ENCODE measurements at regions not wholly inside any gene's neighbourhood (a gene's known extent, or its start where the extent isn't known, plus 50 kb on each side); places are given as distances from the start of the nearest gene placed in this dataset.

GRCh38 chr1:95806171-95806570 lies 572.2 kb downstream of the RWDD3 start:
- Histone ChIP-seq H3K4me2 (ENCODE audit: low read depth, low read length) (no peak overlapping the region), H3K27me3 (ENCODE audit: control insufficient read depth in 1 of 2, insufficient read depth in 2 of 2, low read length in 2 of 2) (no peaks in the 10 kb centered on the region), H2AFZ (ENCODE audit: low read length) (no peak overlapping the region), H3K36me3 (replicated peaks in 1 of 2; ENCODE audit: control insufficient read depth in 1 of 2, insufficient read depth in 2 of 2, low read length in 2 of 2) (no peaks in the 10 kb centered on the region), H3K9me3 (ENCODE audit: low read length) (no peaks in the 10 kb centered on the region), H4K20me1 (ENCODE audit: insufficient read depth, low read length) (no peaks in the 10 kb centered on the region), H3K79me2 (ENCODE audit: insufficient read depth, low read length) (no peaks in the 10 kb centered on the region), H3K27ac (ENCODE audit: extremely low read length, insufficient read depth, low read length) (no peak overlapping the region), H3K4me1 (ENCODE audit: insufficient read depth, low read length) (no peaks in the 10 kb centered on the region), H3K4me3 (replicated peaks in 1 of 3; ENCODE audit: insufficient read depth in 1 of 3, low read depth in 2 of 3, low read length in 3 of 3) (no peak overlapping the region), H3K9ac (ENCODE audit: insufficient read depth, low read depth, low read length) (no peak overlapping the region)
- BruUV-seq (replicated peaks): no TSS peak
- intact Hi-C loops (cut with micrococcal nuclease; ENCODE audit: unreplicated experiment): no loop called here
- TF ChIP-seq FUBP1 (CRISPR knock-in tag; IDR thresholded peaks at IDR 0.05; ENCODE audit: borderline replicate concordance) (no peak), ZNF83 (CRISPR knock-in tag; IDR thresholded peaks at IDR 0.05; ENCODE audit: borderline replicate concordance) (no peak), ZFP36L1 (CRISPR knock-in tag; IDR thresholded peaks at IDR 0.05) (no peak), ZKSCAN5 (CRISPR knock-in tag; IDR thresholded peaks at IDR 0.05) (no peak), ZNF574 (CRISPR knock-in tag; IDR thresholded peaks at IDR 0.05) (no peak), ZBED4 (CRISPR knock-in tag; IDR thresholded peaks at IDR 0.05; ENCODE audit: borderline replicate concordance) (no peak), ZKSCAN8 (CRISPR knock-in tag; IDR thresholded peaks at IDR 0.05; ENCODE audit: borderline replicate concordance) (no peak), ZNF530 (CRISPR knock-in tag; IDR thresholded peaks at IDR 0.05; ENCODE audit: low read depth) (no peak)
- POLR2A ChIA-PET: no interaction called here
- in situ Hi-C loops (cut with HindIII; ENCODE audit: extremely low pct_ligation_motif_present, low pct_unique_long_range_greater_than_20kb): no loop called here
- CTCF ChIA-PET (ENCODE audit: low intra/inter-chr PET ratio, low total read pairs): no interaction called here
- ATAC-seq (no peak), FAIRE-seq (no peak), DNase-seq (ENCODE audit: low spot score) (no peak)
